Vagina (tissue), 2 donors: ENCODE measurements at regions not wholly inside any gene's neighbourhood (a gene's known extent, or its start where the extent isn't known, plus 50 kb on each side); places are given as distances from the start of the nearest gene placed in this dataset.

ENCODE experiments used
- DNase-seq, 2 donors: peaks; one replicate each; pipeline ENCODE4 v3.0.0-alpha.2; 2017; ENCODE audit errors: extremely low spot score in 2 of 2
- H3K27ac ChIP-seq: fragments of 200-600 bp; sonication (generic); one replicate; pipeline ENCODE4 v1.5.1; 2019
- H3K27me3 ChIP-seq: fragments of 200-600 bp; sonication (generic); one replicate; pipeline ENCODE4 v1.5.1; 2019
- H3K36me3 ChIP-seq, 2 donors: fragments of 200-600 bp; sonication (generic); one replicate each; pipeline ENCODE4 v1.5.1; 2017 to 2019
- H3K4me1 ChIP-seq: fragments of 200-600 bp; sonication (generic); one replicate; pipeline ENCODE4 v1.5.1; 2019
- H3K4me3 ChIP-seq, 2 donors: fragments of 200-600 bp; sonication (generic); 1 replicate in 1 of 2; 2 replicates in 1 of 2; pipeline ENCODE4 v1.5.1; 2016 to 2019
- H3K9me3 ChIP-seq: fragments of 200-600 bp; sonication (generic); one replicate; pipeline ENCODE4 v1.5.1; 2019
- POLR2A ChIP-seq, 2 donors: fragments of 450-650 bp; IDR thresholded peaks; one replicate each; pipeline ENCODE4 v1.6.1; 2017; ENCODE audit warnings: antibody characterized with exemption in 2 of 2, mild to moderate bottlenecking in 2 of 2, moderate library complexity in 2 of 2
- POLR2AphosphoS5 ChIP-seq, 2 donors: sonication (generic); formaldehyde crosslinking; IDR thresholded peaks; one replicate each; pipeline ENCODE4 v1.9.0; 2017; ENCODE audit warnings: antibody characterized with exemption in 2 of 2, mild to moderate bottlenecking in 2 of 2, low read depth in 1 of 2; ENCODE audit not compliant: insufficient read depth in 1 of 2
- intact Hi-C: fragments of 100-400 bp; cut with DNase I; formaldehyde crosslinking; loops from one replicate; pipeline ENCODE4 v1.15.1; 2023
- TF ChIP-seq, protein P1 (sequence below), 3 experiments: fragments of 450-650 bp in 2 of 3; fragments of 200-600 bp in 1 of 3; sonication (generic) in 1 of 3; IDR thresholded peaks; one replicate each; pipeline ENCODE4 v1.5.1; 2017 to 2019; ENCODE audit warnings: antibody characterized with exemption in 3 of 3, mild to moderate bottlenecking in 2 of 3, moderate library complexity in 2 of 3

GRCh38 chr5:99037668-99038067 lies 108.9 kb upstream of the CHD1 start:
- H3K36me3 ChIP-seq = no peaks in the 10 kb centered on the region
- H3K27me3 ChIP-seq = no peaks in the 10 kb centered on the region
- no peak overlapping the region for H3K27ac ChIP-seq
- intact Hi-C loops = no loop called here
- no peaks in the 10 kb centered on the region for H3K9me3 ChIP-seq
- peaks cover 12% of the 10 kb centered on the region for H3K4me1 ChIP-seq
- DNase-seq = no peak
- TF ChIP-seq, protein P1, sequence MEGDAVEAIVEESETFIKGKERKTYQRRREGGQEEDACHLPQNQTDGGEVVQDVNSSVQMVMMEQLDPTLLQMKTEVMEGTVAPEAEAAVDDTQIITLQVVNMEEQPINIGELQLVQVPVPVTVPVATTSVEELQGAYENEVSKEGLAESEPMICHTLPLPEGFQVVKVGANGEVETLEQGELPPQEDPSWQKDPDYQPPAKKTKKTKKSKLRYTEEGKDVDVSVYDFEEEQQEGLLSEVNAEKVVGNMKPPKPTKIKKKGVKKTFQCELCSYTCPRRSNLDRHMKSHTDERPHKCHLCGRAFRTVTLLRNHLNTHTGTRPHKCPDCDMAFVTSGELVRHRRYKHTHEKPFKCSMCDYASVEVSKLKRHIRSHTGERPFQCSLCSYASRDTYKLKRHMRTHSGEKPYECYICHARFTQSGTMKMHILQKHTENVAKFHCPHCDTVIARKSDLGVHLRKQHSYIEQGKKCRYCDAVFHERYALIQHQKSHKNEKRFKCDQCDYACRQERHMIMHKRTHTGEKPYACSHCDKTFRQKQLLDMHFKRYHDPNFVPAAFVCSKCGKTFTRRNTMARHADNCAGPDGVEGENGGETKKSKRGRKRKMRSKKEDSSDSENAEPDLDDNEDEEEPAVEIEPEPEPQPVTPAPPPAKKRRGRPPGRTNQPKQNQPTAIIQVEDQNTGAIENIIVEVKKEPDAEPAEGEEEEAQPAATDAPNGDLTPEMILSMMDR (IDR thresholded peaks at IDR 0.05) = no peak
- no peak for TF ChIP-seq POLR2AphosphoS5 (IDR thresholded peaks at IDR 0.05; ENCODE audit: insufficient read depth in 1 of 2, low read depth in 1 of 2)
- no peak for TF ChIP-seq POLR2A (IDR thresholded peaks at IDR 0.05)
- H3K4me3 ChIP-seq = no peak overlapping the region

DNA sequence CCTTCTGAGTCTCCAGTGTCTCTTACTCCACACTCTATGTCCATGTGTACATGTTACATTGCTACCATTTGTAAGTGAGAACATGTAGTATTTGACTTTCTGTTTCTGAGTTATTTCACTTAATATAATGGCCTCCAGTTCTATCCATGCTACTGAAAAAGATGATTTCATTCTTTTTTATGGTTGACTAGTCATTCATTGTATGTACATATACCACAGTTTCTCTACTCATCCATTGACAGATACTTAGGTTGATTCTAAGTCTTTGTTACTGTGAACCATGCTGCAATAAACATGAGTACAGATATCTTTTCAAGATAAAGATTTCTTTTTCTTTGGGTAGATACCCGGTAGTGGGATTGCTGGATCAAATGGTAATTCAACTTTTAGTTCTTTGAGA lies 107.1 kb upstream of the CHD1 start:
- DNase-seq = no peak
- intact Hi-C loops = no loop called here
- Histone ChIP-seq H3K27ac (no peak overlapping the region), H3K4me1 (peaks cover 14% of the 10 kb centered on the region), H3K9me3 (no peaks in the 10 kb centered on the region), H3K36me3 (no peaks in the 10 kb centered on the region), H3K4me3 (no peak overlapping the region), H3K27me3 (no peaks in the 10 kb centered on the region)
- TF ChIP-seq POLR2AphosphoS5 (IDR thresholded peaks at IDR 0.05; ENCODE audit: insufficient read depth in 1 of 2, low read depth in 1 of 2) = no peak
- TF ChIP-seq, protein P1 (IDR thresholded peaks at IDR 0.05) = no peak
- no peak for TF ChIP-seq POLR2A (IDR thresholded peaks at IDR 0.05)

DNA sequence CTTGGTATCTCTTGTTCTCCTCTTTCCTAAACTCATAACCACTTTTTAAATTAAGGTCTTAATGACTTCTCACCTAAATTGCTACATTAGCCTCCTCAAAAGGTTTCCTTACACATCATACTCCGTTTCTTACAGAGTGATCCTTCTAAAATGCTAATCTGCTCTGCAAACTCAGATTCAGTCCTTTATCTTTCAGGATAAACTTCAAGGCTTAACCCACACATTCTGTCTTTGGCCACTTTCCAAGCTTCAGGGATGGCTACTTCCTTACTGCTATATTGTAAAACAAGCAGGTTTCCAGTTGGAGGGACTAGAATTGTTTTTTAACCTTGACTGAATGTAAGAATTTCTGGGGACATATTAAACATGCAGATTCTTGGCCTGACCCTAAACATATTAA lies 105.5 kb upstream of the CHD1 start:
- peaks cover 14% of the 10 kb centered on the region for H3K4me1 ChIP-seq
- intact Hi-C loops = loop anchor here (5.0 kb wide), 1 partner anchor 127 kb away; no protein-coding TSS in a partner anchor
- TF ChIP-seq, protein P1 (IDR thresholded peaks at IDR 0.05) = no peak
- no peak for TF ChIP-seq POLR2A (IDR thresholded peaks at IDR 0.05)
- no peak for TF ChIP-seq POLR2AphosphoS5 (IDR thresholded peaks at IDR 0.05; ENCODE audit: insufficient read depth in 1 of 2, low read depth in 1 of 2)
- H3K27me3 ChIP-seq = no peaks in the 10 kb centered on the region
- H3K4me3 ChIP-seq = no peak overlapping the region
- DNase-seq = no peak
- no peak overlapping the region for H3K27ac ChIP-seq
- H3K9me3 ChIP-seq = no peaks in the 10 kb centered on the region
- H3K36me3 ChIP-seq = no peaks in the 10 kb centered on the region

DNA sequence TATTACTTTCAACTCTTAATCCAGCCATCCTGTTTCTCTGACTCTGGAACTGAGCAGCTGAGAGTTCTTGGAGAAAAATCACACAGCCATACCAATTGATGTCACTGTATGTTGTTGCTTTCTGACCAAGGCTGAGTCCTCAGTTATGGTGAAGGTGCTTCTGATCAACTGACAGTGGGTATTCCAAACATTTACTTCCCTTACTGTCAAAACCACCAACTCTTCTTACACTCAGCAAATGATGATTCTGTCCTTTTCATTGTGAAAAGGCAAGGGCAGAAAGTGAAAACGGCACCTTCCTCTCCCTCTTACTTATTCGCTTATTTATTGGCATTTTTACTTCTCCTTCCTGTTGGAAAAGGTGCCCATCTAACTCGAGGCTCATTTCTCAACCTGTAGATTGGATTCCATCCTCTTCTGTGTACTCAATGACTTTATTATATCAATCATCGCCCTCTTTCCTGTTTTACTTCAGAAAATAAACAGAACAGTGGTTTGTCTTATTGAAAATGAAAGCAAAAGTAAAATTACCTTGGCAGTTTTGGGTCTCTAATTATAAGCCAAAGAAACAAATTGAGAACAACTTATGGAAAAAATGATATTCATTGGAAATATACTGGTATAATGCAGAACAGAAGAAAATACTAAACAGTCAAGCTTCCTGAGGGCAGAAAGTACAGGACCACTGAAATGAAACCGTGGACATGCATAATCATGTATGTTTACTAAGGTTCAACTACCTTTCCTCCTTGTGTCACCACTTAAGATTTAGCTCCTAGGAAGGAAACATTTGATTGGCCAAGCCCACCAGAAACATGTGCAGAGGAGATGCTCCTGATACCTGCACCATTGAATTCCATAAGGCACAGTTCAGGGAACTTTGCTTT lies 104.5 kb upstream of the CHD1 start:
- H3K4me3 ChIP-seq = peak overlapping the region; percentile 8 to 31
- intact Hi-C loops = loop anchor here (5.0 kb wide), 1 partner anchor 126 kb away; no protein-coding TSS in a partner anchor
- no peaks in the 10 kb centered on the region for H3K36me3 ChIP-seq
- H3K27ac ChIP-seq = peak overlapping the region; percentile 71
- no peak for DNase-seq
- TF ChIP-seq, protein P1 (IDR thresholded peaks at IDR 0.05) = no peak
- no peak for TF ChIP-seq POLR2AphosphoS5 (IDR thresholded peaks at IDR 0.05; ENCODE audit: insufficient read depth in 1 of 2, low read depth in 1 of 2)
- TF ChIP-seq POLR2A (IDR thresholded peaks at IDR 0.05) = no peak
- H3K27me3 ChIP-seq = no peaks in the 10 kb centered on the region
- H3K4me1 ChIP-seq = peaks cover 14% of the 10 kb centered on the region
- no peaks in the 10 kb centered on the region for H3K9me3 ChIP-seq
